Left ventricle myocardium superior (tissue), 1 donor: ENCODE measurements at regions not wholly inside any gene's neighbourhood (a gene's known extent, or its start where the extent isn't known, plus 50 kb on each side); places are given as distances from the start of the nearest gene placed in this dataset.
"Not testable (repeated sequence)": the region's sequence is repeated elsewhere in the genome, so short reads cannot be mapped to it uniquely, and the experiment has no call there.

ENCODE experiments used
- ATAC-seq: fragments of 200-7000 bp; cut with Tn5 transposase; one replicate; pipeline ENCODE4 v1.9.1; 2020; ENCODE audit warnings: mild to moderate bottlenecking, moderate library complexity
- DNase-seq: peaks from one replicate; pipeline ENCODE4 v3.0.0-alpha.2; 2020
- intact Hi-C: fragments of 100-400 bp; cut with micrococcal nuclease; formaldehyde crosslinking; loops from one replicate; pipeline ENCODE4 v1.11.0; 2022
- donor health status: DM: no; HTN: yes; CAD: no; lungs with severe emphysema.

GRCh38 chr16:88301431-88301830, 81.3 kb upstream of the ZNF469 start:
- intact Hi-C loops = no loop called here
- no peak for DNase-seq
- no peak for ATAC-seq

- DNase-seq (peak; percentile 5), ATAC-seq (no peak)
- intact Hi-C loops = no loop called here
Measured at GRCh38 chr16:88301886-88302285, 80.9 kb upstream of the ZNF469 start.

GRCh38 chr16:88302666-88303065, 80.1 kb upstream of the ZNF469 start:
- intact Hi-C loops = no loop called here
- ATAC-seq (no peak), DNase-seq (peak; percentile 17)

- peak; percentile 6 for DNase-seq
- ATAC-seq = no peak
- intact Hi-C loops = no loop called here
Measured at GRCh38 chr16:88303405-88303804, 79.4 kb upstream of the ZNF469 start.

- peak; percentile 81 for ATAC-seq
- intact Hi-C loops = no loop called here
- peak; percentile 57 for DNase-seq
Measured at GRCh38 chr16:88303890-88304819, 78.6 kb upstream of the ZNF469 start.

- peak; percentile 16 for DNase-seq
- intact Hi-C loops = no loop called here
- no peak for ATAC-seq
Measured at GRCh38 chr16:88305176-88305575, 77.6 kb upstream of the ZNF469 start.

- ATAC-seq (no peak), DNase-seq (no peak)
- intact Hi-C loops = no loop called here
Measured at GRCh38 chr16:88306411-88306810, 76.3 kb upstream of the ZNF469 start.

- DNase-seq (peak; percentile 12), ATAC-seq (no peak)
- intact Hi-C loops = no loop called here
Measured at GRCh38 chr16:88306860-88307545, 75.8 kb upstream of the ZNF469 start.

- intact Hi-C loops = no loop called here
- ATAC-seq = no peak
- peak; percentile 3 for DNase-seq
Measured at GRCh38 chr16:88308441-88309173, 74.2 kb upstream of the ZNF469 start.

- ATAC-seq (no peak), DNase-seq (peak; percentile 10)
- intact Hi-C loops = no loop called here
Measured at GRCh38 chr16:88309174-88309907, 73.4 kb upstream of the ZNF469 start.

- no peak for ATAC-seq
- intact Hi-C loops = no loop called here
- peak; percentile 18 for DNase-seq
Measured at GRCh38 chr16:88309908-88310265, 72.9 kb upstream of the ZNF469 start.

GRCh38 chr16:88310796-88311605, 71.8 kb upstream of the ZNF469 start:
- DNase-seq (no peak), ATAC-seq (no peak)
- intact Hi-C loops = no loop called here

- DNase-seq, ATAC-seq, intact Hi-C loops: not testable (repeated sequence)
Measured at GRCh38 chr16:88311860-88312259, 70.9 kb upstream of the ZNF469 start.

GRCh38 chr16:88312732-88313131, 70.0 kb upstream of the ZNF469 start:
- no peak for ATAC-seq
- no peak for DNase-seq

GRCh38 chr16:88314991-88315542, 67.7 kb upstream of the ZNF469 start:
- DNase-seq (peak; percentile 5), ATAC-seq (no peak)
- intact Hi-C loops = no loop called here

More at GRCh38 chr16:88312732-88313131, 70.0 kb upstream of the ZNF469 start:
- intact Hi-C loops = no loop called here

GRCh38 chr16:88315543-88316105, 67.1 kb upstream of the ZNF469 start:
- intact Hi-C loops = no loop called here
- ATAC-seq (peak; percentile 48), DNase-seq (peak; percentile 48)

- no peak for ATAC-seq
- intact Hi-C loops = no loop called here
- peak; percentile 9 for DNase-seq
Measured at GRCh38 chr16:88316151-88316550, 66.6 kb upstream of the ZNF469 start.
